Suprapubic skin (tissue), 4 donors: ENCODE measurements at regions not wholly inside any gene's neighbourhood (a gene's known extent, or its start where the extent isn't known, plus 50 kb on each side); places are given as distances from the start of the nearest gene placed in this dataset.

Source experiments
- POLR2A ChIP-seq, 2 donors: fragments of 450-650 bp; IDR thresholded peaks; one replicate each; pipeline ENCODE4 v1.6.1; 2017; ENCODE audit warnings: antibody characterized with exemption in 2 of 2, mild to moderate bottlenecking in 2 of 2, moderate library complexity in 2 of 2
- POLR2AphosphoS5 ChIP-seq, 3 donors: sonication (generic); formaldehyde crosslinking; IDR thresholded peaks; one replicate each; pipeline ENCODE4 v1.6.1; 2017; ENCODE audit warnings: antibody characterized with exemption in 3 of 3
- TF ChIP-seq, protein P1 (sequence below), 2 donors: fragments of 200-600 bp in 1 of 2; fragments of 450-650 bp in 1 of 2; sonication (generic) in 1 of 2; IDR thresholded peaks; one replicate each; pipeline ENCODE4 v1.5.1; 2016 to 2019; ENCODE audit warnings: antibody characterized with exemption in 2 of 2, mild to moderate bottlenecking in 1 of 2, moderate library complexity in 1 of 2

DNA sequence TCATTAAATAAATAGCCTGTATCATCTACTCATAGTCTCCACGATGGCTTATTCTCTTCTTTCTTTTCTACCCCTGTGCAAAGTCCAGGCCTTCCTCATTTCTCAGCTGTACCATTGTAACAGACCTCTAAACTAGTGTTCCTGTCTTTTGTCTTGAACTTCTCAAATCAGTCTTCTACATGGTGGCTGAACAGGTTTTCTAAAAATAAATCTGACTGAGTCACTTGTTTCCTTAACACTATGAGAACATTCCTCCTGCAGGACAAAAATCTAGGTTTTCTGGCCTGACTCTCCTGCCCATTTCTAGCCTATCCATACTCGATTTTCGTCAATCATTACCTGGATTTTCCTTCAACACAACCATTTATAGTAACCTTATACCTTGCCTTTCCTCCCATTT lies 1080.8 kb upstream of the TENM4 start:
- no peak for TF ChIP-seq POLR2AphosphoS5 (IDR thresholded peaks at IDR 0.05)
- TF ChIP-seq, protein P1, sequence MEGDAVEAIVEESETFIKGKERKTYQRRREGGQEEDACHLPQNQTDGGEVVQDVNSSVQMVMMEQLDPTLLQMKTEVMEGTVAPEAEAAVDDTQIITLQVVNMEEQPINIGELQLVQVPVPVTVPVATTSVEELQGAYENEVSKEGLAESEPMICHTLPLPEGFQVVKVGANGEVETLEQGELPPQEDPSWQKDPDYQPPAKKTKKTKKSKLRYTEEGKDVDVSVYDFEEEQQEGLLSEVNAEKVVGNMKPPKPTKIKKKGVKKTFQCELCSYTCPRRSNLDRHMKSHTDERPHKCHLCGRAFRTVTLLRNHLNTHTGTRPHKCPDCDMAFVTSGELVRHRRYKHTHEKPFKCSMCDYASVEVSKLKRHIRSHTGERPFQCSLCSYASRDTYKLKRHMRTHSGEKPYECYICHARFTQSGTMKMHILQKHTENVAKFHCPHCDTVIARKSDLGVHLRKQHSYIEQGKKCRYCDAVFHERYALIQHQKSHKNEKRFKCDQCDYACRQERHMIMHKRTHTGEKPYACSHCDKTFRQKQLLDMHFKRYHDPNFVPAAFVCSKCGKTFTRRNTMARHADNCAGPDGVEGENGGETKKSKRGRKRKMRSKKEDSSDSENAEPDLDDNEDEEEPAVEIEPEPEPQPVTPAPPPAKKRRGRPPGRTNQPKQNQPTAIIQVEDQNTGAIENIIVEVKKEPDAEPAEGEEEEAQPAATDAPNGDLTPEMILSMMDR (IDR thresholded peaks at IDR 0.05) = no peak
- no peak for TF ChIP-seq POLR2A (IDR thresholded peaks at IDR 0.05)
